Fibroblast of lung (primary cell): ENCODE measurements at regions not wholly inside any gene's neighbourhood (a gene's known extent, or its start where the extent isn't known, plus 50 kb on each side); places are given as distances from the start of the nearest gene placed in this dataset.

Experiments
- DNase-seq, 2 donors: peaks; one replicate each; pipeline versions ENCODE4 v3.0.0 to v3.0.0-alpha.2; 2010; ENCODE audit warnings: low read depth in 2 of 2
- H2AFZ ChIP-seq: 2 replicates; pipeline ENCODE4 v1.5.1; 2012; ENCODE audit warnings: low read length, control low read depth, inconsistent platforms
- H3K27ac ChIP-seq: 2 replicates; pipeline ENCODE4 v1.5.1; 2011; ENCODE audit warnings: low read length, control low read depth; ENCODE audit not compliant: insufficient read depth
- H3K27me3 ChIP-seq: 2 replicates; pipeline ENCODE4 v1.5.1; 2011; ENCODE audit warnings: mild to moderate bottlenecking, low read length; ENCODE audit not compliant: control insufficient read depth, insufficient read depth
- H3K36me3 ChIP-seq: 2 replicates; pipeline ENCODE4 v1.5.1; 2011; ENCODE audit warnings: low read length; ENCODE audit not compliant: control insufficient read depth, insufficient read depth
- H3K4me1 ChIP-seq: 2 replicates; pipeline ENCODE4 v1.5.1; 2011; ENCODE audit warnings: low read length; ENCODE audit not compliant: control insufficient read depth, insufficient read depth; ENCODE audit errors: extremely low read depth
- H3K4me2 ChIP-seq: 2 replicates; pipeline ENCODE4 v1.5.1; 2011; ENCODE audit warnings: low read length, control low read depth; ENCODE audit not compliant: insufficient read depth; ENCODE audit errors: extremely low read depth
- H3K4me3 ChIP-seq, 4 experiments: fragments of 200-600 bp in 1 of 4; sonication (generic) in 1 of 4; replicated peaks in 1 of 4; 2 replicates each; pipeline ENCODE4 v1.5.1; 2011 to 2016; ENCODE audit warnings: low read length in 4 of 4, low read depth in 3 of 4, mild to moderate bottlenecking in 3 of 4, control low read depth in 2 of 4, inconsistent platforms in 1 of 4, mixed read lengths in 1 of 4; ENCODE audit not compliant: insufficient read depth in 1 of 4; ENCODE audit errors: control extremely low read depth in 1 of 4
- H3K79me2 ChIP-seq: 2 replicates; pipeline ENCODE4 v1.5.1; 2012; ENCODE audit warnings: mild to moderate bottlenecking, low read length, inconsistent platforms; ENCODE audit not compliant: control insufficient read depth, insufficient read depth
- H3K9ac ChIP-seq: 2 replicates; pipeline ENCODE4 v1.5.1; 2011; ENCODE audit warnings: mild to moderate bottlenecking, low read length, control low read depth; ENCODE audit not compliant: insufficient read depth
- H3K9me3 ChIP-seq: 2 replicates; pipeline ENCODE4 v1.5.1; 2012; ENCODE audit warnings: low read depth, low read length; ENCODE audit not compliant: control insufficient read depth, insufficient read depth
- H4K20me1 ChIP-seq: 2 replicates; pipeline ENCODE4 v1.5.1; 2011; ENCODE audit warnings: low read length; ENCODE audit not compliant: control insufficient read depth, insufficient read depth; ENCODE audit errors: extremely low read depth
- CTCF ChIP-seq, 2 donors: IDR thresholded peaks in 1 of 2; conservative IDR thresholded peaks in 1 of 2; 1 replicate in 1 of 2; 2 replicates in 1 of 2; pipeline ENCODE4 v1.5.1; 2011 to 2012; ENCODE audit warnings: low read length in 2 of 2, control low read depth in 1 of 2, inconsistent platforms in 1 of 2, low read depth in 1 of 2, mild to moderate bottlenecking in 1 of 2
- EZH2 ChIP-seq: IDR thresholded peaks from 2 replicates; pipeline ENCODE4 v1.5.1; 2012; ENCODE audit warnings: low read length, control low read depth, mild to moderate bottlenecking; ENCODE audit errors: missing control alignments

- DNase-seq: no peak
- H2AFZ ChIP-seq: no peak overlapping the region
- no peaks in the 10 kb centered on the region for H3K36me3 ChIP-seq
- no peak overlapping the region for H3K27ac ChIP-seq
- no peaks in the 10 kb centered on the region for H4K20me1 ChIP-seq
- H3K4me1 ChIP-seq: no peaks in the 10 kb centered on the region
- no peaks in the 10 kb centered on the region for H3K79me2 ChIP-seq
- H3K9ac ChIP-seq: no peak overlapping the region
- no peak overlapping the region for H3K4me3 ChIP-seq
- no peaks in the 10 kb centered on the region for H3K27me3 ChIP-seq
- no peak overlapping the region for H3K4me2 ChIP-seq
- no peak for TF ChIP-seq CTCF (conservative IDR thresholded peaks at IDR 0.05 in 1 of 2, IDR thresholded peaks at IDR 0.05 in 1 of 2; ENCODE audit: low read depth in 1 of 2, low read length in 2 of 2)
- no peak for TF ChIP-seq EZH2
- no peaks in the 10 kb centered on the region for H3K9me3 ChIP-seq
Observed at GRCh38 chr2:8043295-8043694, 638.6 kb upstream of the ID2 start.

GRCh38 chr2:8044046-8044594, 637.7 kb upstream of the ID2 start:
- Histone ChIP-seq H3K27me3 (no peaks in the 10 kb centered on the region), H3K79me2 (no peaks in the 10 kb centered on the region), H3K4me2 (no peak overlapping the region), H3K9ac (no peak overlapping the region), H3K36me3 (no peaks in the 10 kb centered on the region), H3K4me3 (no peak overlapping the region), H4K20me1 (no peaks in the 10 kb centered on the region), H3K27ac (no peak overlapping the region), H3K9me3 (no peaks in the 10 kb centered on the region), H2AFZ (no peak overlapping the region), H3K4me1 (no peaks in the 10 kb centered on the region)
- DNase-seq: no peak
- TF ChIP-seq CTCF (conservative IDR thresholded peaks at IDR 0.05 in 1 of 2, IDR thresholded peaks at IDR 0.05 in 1 of 2; ENCODE audit: low read depth in 1 of 2, low read length in 2 of 2) (no peak), EZH2 (no peak)

- Histone ChIP-seq H4K20me1 (no peaks in the 10 kb centered on the region), H3K9ac (no peak overlapping the region), H3K9me3 (no peaks in the 10 kb centered on the region), H2AFZ (no peak overlapping the region), H3K27ac (no peak overlapping the region), H3K79me2 (no peaks in the 10 kb centered on the region), H3K27me3 (no peaks in the 10 kb centered on the region), H3K36me3 (no peaks in the 10 kb centered on the region), H3K4me2 (no peak overlapping the region), H3K4me1 (no peaks in the 10 kb centered on the region), H3K4me3 (no peak overlapping the region)
- DNase-seq: no peak
- TF ChIP-seq EZH2: no peak
- no peak for TF ChIP-seq CTCF (conservative IDR thresholded peaks at IDR 0.05 in 1 of 2, IDR thresholded peaks at IDR 0.05 in 1 of 2; ENCODE audit: low read depth in 1 of 2, low read length in 2 of 2)
Observed at GRCh38 chr2:8045081-8045614, 636.7 kb upstream of the ID2 start.
